GM23248 (cell line): ENCODE measurements at regions not wholly inside any gene's neighbourhood (a gene's known extent, or its start where the extent isn't known, plus 50 kb on each side); places are given as distances from the start of the nearest gene placed in this dataset.

Experiments
- EZH2 ChIP-seq: fragments of 200-600 bp; sonication (generic); IDR thresholded peaks from 2 replicates; pipeline ENCODE4 v1.6.1; 2018; ENCODE audit warnings: antibody characterized with exemption, mild to moderate bottlenecking; ENCODE audit not compliant: insufficient read depth, poor library complexity, severe bottlenecking
- EZH2phosphoT487 ChIP-seq: fragments of 200-600 bp; sonication (generic); IDR thresholded peaks from 2 replicates; pipeline ENCODE4 v1.6.1; 2018; ENCODE audit warnings: antibody characterized with exemption, moderate library complexity, mild to moderate bottlenecking, low read depth; ENCODE audit not compliant: insufficient read depth

DNA sequence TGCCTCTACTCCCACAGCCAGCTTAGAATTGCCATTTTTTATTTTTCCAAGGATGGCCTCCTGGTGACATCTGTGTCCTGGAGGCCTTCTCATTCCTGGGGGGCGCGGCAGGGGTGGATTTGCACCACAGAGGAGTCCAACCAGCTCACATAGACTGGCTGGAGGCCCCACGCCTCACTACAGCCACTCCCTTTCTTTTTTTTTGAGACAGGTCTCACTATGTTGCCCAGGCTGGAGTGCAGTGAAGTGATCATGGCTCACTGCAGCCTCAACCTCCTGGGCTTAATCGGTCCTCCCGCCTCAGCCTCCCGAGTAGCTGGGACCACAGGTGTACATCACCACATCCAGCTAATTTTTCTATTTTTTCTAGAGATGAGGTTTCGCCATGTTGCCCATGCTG, 57.6 kb upstream of the DOCK1 start:
- TF ChIP-seq EZH2 (no peak), EZH2phosphoT487 (no peak)
